ENCODE measurements at regions not wholly inside any gene's neighbourhood (a gene's known extent, or its start where the extent isn't known, plus 50 kb on each side); places are given as distances from the start of the nearest gene placed in this dataset.
"Not testable (repeated sequence)": the region's sequence is repeated elsewhere in the genome, so short reads cannot be mapped to it uniquely, and the experiment has no call there.

DNA sequence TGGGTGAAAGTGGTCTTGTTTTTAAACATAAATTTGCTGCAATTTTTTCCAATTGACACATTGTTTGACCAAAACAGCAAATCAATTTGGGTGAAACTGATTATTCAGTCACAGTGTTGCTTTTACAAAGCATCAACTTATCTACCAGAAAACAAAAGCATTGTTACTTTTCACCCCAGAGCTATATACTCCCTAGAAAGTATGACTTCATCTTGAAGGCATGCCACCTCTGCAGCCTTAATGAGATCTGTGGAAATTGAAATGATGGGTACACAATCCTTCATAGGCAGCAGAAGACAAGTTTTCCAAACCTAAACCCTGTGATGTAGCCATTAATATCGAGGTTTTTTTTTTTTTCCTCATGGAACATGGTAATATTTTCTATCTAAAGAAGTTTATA, 615.9 kb downstream of the CHSY3 start:
- no peak for DNase-seq (ENCODE audit: low read depth in 4 of 4, low spot score in 2 of 4)

- no peak for DNase-seq (ENCODE audit: low read depth in 4 of 4, low spot score in 2 of 4)
Observed at GRCh38 chr5:130514984-130515690, 610.9 kb downstream of the CHSY3 start.

GRCh38 chr5:130502702-130503101, 598.4 kb downstream of the CHSY3 start:
- no peak for DNase-seq (ENCODE audit: low read depth in 4 of 4, low spot score in 2 of 4)

DNA sequence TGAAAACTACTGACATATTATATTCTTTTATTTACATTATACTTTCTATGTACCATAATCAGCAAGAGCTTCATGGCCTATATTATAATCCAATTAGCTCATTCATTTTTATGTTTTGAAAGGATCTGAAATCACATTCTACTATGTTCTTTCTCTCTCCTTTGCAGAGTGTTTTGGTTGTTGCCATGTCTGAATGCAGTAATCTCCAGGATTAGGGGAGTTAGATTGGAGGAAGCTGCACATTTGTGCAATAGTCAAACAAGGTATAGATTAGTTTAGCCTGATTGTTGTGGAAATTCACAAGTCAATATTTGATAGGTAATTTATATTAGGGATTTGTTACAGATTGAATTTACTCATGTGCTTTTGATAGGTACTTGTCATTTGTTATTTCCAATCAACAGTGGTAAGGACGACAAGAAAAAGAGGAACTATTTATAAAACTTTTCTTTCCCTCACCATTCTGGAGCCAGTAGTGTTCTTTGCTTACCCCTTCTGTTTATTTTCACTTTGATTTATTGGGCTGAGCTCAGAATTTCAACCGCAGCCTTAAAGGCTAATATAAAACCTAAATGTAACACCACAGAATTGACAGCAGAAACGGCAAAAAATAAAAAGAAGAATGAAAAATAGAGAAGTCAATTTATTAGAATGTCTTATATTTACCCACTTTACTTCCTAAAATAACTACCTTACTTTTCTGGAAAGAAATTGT, 597.0 kb downstream of the CHSY3 start:
- no peak for DNase-seq (ENCODE audit: low read depth in 4 of 4, low spot score in 2 of 4)

GRCh38 chr5:130500495-130500894, 596.2 kb downstream of the CHSY3 start:
- not testable (repeated sequence) for DNase-seq (ENCODE audit: low read depth in 4 of 4, low spot score in 2 of 4)

GRCh38 chr5:130496215-130496614, 592.0 kb downstream of the CHSY3 start:
- DNase-seq (ENCODE audit: low read depth in 4 of 4, low spot score in 2 of 4): no peak

DNA sequence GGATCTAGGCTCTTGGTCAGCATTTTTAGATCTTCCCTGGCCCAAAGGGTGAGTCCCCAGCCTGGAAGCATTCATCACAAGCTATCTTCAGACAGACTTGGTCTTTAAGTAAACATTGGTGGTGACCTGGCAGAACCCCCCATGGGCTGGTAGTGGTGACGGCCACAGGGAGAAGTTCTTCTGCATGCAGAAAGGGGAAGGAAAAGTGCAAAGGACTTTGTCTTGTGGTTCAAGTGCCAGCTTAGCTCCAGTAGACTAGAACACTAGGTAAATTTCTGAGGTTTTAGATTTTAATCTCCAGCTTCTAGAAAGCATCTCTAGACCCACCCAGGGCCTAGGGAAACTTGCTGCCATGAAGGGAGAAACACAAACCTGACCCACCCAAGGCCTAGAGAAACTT, 584.0 kb downstream of the CHSY3 start:
- DNase-seq (ENCODE audit: low read depth in 4 of 4, low spot score in 2 of 4): no peak

DNA sequence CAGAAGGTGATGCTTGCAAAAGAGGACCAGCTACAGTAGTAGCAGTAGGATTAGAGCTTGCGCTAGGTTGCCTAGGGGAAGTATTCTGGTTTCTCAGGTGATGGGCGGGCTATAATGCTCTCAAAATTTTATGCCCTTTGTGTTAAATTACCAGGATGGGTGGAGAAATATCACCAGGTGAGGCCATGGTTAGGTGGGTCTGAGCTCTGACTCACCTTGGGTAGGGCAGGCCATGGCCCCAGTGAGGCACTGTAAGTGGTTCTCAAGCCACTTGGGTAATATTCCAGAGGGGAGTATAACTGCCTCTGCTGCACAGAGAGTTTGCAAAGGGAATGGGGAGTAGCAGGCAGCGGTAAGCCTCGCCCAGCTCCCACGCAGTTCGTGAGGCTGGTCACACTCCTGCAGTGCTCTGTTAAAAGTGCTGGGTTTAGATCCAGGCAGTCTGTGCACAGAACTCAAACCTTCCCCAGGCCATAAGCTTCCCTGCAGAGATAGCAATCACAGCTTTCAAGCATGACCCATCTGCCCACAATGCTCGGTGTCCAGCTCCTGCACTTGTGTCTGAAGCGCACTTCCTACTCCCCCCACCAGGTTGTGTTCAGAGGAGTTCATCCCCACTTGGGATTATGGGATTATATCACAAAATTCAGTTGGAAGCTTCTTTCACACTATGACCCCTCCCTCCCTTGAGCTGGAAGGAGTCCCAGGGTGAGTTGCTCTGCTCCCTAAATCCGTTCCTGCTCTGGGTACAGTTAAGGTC, 575.0 kb downstream of the CHSY3 start:
- DNase-seq (ENCODE audit: low read depth in 4 of 4, low spot score in 2 of 4): no peak

DNA sequence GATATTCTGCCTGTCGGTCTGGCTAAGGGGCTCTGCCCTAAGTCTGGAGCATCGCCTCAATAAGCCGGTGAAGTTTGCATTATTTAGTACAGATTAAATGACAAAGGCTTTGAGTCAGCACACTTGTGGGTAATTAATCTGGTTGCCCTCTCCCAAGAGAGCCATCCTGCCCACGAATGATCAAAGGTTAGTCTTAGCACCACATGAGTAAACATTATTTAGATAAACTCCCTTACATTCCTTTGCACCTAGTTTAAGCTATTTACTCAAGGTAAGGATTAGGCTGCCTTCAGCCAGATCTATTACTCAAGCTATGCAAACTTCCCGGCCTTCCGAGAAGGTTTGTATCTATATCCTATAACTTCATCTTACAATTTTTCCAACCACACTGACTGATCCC, 572.1 kb downstream of the CHSY3 start:
- DNase-seq (ENCODE audit: low read depth in 4 of 4, low spot score in 2 of 4): no peak

- no peak for DNase-seq (ENCODE audit: low read depth in 4 of 4, low spot score in 2 of 4)
Observed at GRCh38 chr5:130462516-130462915, 558.3 kb downstream of the CHSY3 start.

- no peak for DNase-seq (ENCODE audit: low read depth in 4 of 4, low spot score in 2 of 4)
Observed at GRCh38 chr5:130455175-130455574, 550.9 kb downstream of the CHSY3 start.

DNA sequence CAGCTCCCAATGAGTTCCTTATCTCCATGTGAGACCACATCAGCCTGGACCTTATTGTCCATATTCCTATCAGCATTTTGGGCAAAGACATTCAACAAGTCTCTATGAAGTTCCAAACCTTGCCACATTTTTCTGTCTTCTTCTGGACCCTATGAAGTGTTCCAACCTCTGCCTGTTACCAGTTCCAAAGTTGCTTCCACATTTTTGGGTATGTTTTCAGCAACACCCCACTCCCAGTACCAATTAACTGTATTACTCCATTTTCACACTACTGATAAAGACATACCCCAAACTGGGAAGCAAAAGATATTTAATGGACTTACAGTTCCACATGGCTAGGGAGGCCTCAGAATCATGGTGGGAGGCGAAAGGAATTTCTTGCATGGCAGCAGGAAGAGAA, 548.5 kb downstream of the CHSY3 start:
- no peak for DNase-seq (ENCODE audit: low read depth in 4 of 4, low spot score in 2 of 4)

DNA sequence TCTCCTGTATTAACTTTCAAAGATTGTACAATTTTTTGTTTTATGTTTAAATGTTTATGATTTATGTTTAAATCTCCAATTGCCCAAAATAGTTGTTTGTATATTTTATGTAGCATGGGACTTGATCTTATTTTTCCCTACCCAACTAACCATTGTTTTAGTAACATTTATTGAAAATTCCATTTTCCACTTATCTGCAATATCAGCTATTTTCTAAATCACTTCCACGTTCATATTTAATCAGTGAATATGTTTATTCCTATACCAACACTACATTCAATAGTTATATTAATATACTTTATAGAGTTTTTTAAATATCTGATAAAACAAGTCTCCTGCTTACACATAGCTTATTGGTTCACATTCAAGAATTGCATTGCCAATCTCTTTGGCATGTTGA, 532.2 kb downstream of the CHSY3 start:
- no peak for DNase-seq (ENCODE audit: low read depth in 4 of 4, low spot score in 2 of 4)

- DNase-seq (ENCODE audit: low read depth in 4 of 4, low spot score in 2 of 4): no peak
Observed at GRCh38 chr5:130427222-130427955, 523.1 kb downstream of the CHSY3 start.

DNA sequence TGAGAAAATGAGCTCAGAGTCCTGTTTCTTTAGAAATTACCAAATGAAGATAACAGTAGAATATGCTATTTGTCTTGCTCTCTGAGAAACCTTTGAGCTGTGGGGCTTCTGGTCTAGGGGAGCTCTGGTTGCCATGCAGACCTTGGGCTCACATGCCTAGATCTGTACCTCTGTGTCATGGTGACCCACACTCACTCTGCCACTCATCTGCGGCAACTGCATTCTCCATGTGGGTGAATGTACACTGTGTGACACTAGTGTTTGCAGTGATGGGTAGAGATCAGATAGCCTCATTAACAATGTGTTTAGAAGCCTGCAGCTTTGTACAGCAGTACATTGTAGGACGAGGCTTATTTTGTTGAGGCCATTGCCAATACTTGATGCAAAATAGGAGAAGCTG, 521.2 kb downstream of the CHSY3 start:
- DNase-seq (ENCODE audit: low read depth in 4 of 4, low spot score in 2 of 4): no peak

DNA sequence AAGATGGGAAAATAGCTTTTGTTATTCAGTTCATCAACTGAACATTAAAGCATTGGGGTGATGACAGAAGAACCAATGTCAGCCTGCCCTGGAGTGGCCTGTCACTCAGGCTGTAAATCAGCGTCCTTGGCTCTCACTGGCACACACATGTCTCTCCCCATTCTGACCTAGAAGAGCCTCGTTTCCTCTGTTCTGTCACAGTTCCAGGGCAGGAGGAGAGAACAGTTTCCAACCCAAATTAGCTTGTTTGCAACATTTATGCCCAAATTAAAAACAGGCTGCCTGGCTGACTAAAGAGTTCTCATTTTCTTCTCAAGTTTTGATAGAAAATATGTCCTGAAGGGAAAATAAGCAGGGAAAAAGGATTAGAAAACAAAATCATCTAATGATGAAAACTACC, 520.1 kb downstream of the CHSY3 start:
- DNase-seq (ENCODE audit: low read depth in 4 of 4, low spot score in 2 of 4): no peak

- no peak for DNase-seq (ENCODE audit: low read depth in 4 of 4, low spot score in 2 of 4)
Observed at GRCh38 chr5:130402906-130403305, 498.6 kb downstream of the CHSY3 start.

GRCh38 chr5:130400091-130400490, 495.8 kb downstream of the CHSY3 start:
- no peak for DNase-seq (ENCODE audit: low read depth in 4 of 4, low spot score in 2 of 4)

- no peak for DNase-seq (ENCODE audit: low read depth in 4 of 4, low spot score in 2 of 4)
Observed at GRCh38 chr5:130398825-130399224, 494.6 kb downstream of the CHSY3 start.

DNA sequence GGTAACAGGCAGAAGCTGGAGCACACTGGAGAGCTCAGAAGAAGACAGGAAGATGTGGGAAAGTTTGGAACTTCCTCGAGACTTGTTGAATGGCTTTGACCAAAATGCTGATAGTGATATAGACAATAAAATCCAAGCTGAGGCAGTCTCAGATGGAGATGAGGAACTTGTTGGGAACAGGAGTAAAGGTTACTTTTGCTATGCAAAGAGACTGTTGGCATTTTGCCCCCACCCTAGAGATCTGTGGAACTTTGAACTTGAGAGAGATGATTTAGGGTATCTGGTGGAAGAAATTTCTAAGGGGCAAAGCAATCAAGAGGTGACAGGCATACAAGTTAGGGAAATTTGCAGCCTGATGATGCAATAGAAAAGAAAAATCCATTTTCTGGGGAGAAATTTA, 493.5 kb downstream of the CHSY3 start:
- not testable (repeated sequence) for DNase-seq (ENCODE audit: low read depth in 4 of 4, low spot score in 2 of 4)

- DNase-seq (ENCODE audit: low read depth in 4 of 4, low spot score in 2 of 4): no peak
Observed at GRCh38 chr5:130397132-130397531, 492.9 kb downstream of the CHSY3 start.

Data from left renal cortex interstitium (tissue), 4 donors.